Putamen (tissue), 1 donor: ENCODE measurements at regions not wholly inside any gene's neighbourhood (a gene's known extent, or its start where the extent isn't known, plus 50 kb on each side); places are given as distances from the start of the nearest gene placed in this dataset.
A peak's percentile ranks its signal among the peaks of the same experiment; 100 is the strongest.

Source experiments
- DNase-seq: peaks from one replicate; pipeline ENCODE4 v3.0.0-alpha.2; 2016; ENCODE audit warnings: low spot score

DNA sequence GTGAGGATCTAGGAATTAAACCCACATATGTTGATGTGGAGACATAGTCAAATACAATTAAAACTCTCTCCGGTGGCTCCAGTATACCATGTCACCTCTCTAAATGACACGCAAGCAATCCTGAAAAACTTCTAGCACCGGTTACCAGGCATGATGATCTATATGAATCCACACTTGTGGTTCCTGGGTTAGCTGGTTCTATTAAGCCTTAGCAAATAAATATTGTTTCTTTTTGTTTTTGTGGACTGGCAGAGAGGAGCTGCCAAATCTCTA lies 104.8 kb downstream of the SEC61B start:
- DNase-seq, result no peak

- DNase-seq, result no peak
Observed at GRCh38 chr9:99327667-99328066, 105.6 kb downstream of the SEC61B start.

- no peak for DNase-seq
Observed at GRCh38 chr9:99335280-99335679, 113.2 kb downstream of the SEC61B start.

DNA sequence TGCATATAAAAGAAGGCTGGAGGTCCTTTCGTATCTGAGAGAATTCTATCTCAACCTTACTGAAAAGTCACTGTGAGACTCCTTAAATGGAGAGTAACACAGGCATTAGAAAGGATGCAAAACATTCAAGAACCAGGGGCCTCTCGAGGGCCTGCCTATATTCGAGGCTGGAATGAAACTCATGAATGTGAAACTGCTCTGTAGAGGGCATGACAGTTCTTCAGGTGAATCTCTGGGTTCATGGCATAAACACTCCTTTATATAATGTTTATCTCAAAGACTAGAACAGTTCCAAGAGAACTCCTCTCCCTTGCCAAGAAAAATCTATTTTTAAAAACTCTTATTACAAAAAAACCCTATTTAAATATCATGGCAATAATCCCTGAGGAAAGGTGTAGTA lies 113.9 kb downstream of the SEC61B start:
- no peak for DNase-seq

DNA sequence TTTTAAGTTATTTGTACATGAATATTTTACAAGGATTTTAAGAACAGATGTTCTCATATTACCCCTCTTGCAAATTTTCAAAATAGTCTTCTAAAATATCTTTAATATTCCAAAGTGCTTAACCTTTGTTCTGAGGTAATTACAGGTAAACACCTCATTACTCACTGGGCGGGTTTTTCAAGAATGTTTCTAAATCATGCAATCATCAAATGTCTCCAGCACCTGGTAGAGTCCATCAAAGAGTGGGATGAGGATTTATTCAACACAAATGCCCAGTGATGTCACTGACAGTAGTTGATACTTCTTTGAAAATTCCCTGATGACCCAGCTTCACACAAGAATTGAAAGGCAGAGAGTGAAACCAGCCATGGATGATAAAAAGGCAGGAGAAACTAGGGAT lies 114.4 kb downstream of the SEC61B start:
- DNase-seq, result no peak

DNA sequence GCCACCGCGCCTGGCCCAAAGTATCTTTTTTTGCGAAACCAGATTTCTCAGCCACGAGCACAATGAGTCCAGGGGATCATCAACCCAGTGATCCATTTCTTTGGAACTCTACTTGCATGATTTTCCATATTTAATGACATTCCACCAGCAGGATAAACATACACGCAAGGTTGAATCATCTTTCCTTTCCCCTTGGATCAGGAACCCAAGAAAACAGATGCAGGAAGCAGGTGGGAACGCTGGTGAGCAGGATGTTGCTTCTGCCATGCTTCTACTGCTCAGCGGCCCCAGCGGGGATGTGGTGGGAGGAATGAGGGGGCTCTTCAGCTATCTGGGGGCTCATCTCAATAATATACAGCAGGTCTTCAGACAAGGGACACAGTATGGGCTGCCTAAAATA lies 118.2 kb downstream of the SEC61B start:
- DNase-seq, result no peak

- DNase-seq, result no peak
Observed at GRCh38 chr9:99341686-99342085, 119.6 kb downstream of the SEC61B start.

DNA sequence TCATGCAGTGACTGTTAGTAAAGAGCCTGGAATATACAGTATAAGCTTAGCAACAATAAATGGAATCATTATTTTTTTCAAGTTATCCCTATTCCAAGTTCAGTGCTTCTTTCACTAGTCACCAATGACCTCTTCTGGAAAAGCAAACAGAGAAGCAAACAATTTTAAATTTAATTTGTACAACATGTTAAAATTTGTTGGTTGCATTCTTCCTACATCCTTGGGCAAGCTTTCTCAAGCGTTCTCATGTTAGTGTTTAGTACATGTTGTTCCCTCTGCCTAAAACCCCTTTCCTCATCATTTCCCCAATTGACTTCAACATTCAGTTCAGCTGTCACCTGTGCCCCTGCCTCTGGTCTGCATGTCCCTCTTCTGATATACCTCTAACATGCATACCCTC lies 123.4 kb downstream of the SEC61B start:
- no peak for DNase-seq

DNA sequence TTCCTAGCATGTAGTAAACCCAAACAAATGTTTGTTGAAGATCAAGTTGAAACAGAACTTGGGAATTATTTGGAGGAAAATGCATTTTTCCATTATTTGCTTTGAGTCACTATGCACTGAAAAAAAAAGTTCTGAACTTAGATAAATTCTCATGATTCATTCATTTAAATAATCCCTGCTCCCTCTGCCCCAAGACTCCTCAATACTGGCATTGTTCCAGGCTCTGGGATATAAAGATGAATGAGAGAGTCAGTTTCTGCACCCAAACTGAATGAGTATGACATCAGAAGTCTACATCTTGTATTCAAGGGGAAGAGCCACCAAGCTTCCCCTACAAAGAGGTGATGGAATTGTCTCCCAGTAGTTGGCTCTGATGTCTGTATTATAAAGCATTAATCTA lies 123.9 kb downstream of the SEC61B start:
- no peak for DNase-seq

- DNase-seq, result no peak
Observed at GRCh38 chr9:99347568-99347967, 125.5 kb downstream of the SEC61B start.

DNA sequence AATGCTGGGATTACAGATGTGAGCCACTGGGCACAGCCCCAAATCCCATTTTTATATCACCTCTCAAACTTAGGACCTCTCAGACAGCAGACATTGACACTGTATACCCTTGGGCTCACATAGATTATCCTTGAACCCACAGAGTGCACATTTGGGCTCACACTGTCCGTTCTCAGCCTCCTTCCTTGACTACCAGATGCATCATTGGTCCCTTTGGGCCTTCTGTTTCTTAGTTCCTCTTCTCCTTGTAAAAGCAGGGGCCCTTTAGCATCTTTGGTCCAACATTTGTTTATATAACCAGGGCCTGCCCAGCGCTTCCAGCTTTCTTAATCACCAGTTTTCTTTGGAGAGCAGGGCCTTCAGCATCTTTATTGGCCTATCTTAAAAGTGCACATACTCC lies 126.2 kb downstream of the SEC61B start:
- DNase-seq, result no peak

GRCh38 chr9:99349870-99350269 lies 127.8 kb downstream of the SEC61B start:
- DNase-seq, result no peak

- no peak for DNase-seq
Observed at GRCh38 chr9:99350461-99350860, 128.4 kb downstream of the SEC61B start.

GRCh38 chr9:99351647-99352046 lies 129.6 kb downstream of the SEC61B start:
- no peak for DNase-seq

DNA sequence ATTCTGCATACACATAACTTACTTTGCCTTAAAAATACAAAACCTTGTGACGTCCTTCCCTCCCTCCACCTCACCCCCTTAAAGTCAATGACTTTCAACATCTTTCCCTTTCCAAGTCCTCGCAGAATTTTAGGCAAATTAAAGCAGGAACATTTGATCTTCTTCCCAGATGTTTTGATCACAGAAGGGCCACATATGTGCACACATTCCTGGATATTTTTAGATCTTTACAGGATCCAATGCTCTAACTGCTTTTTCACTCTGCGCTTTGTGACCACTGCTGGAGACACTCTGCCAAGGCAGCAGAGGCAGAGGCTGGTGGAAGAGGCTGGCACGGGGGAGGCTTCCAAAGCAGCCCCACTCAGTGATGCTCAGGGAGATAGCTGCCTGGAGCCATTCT lies 130.7 kb downstream of the SEC61B start:
- no peak for DNase-seq

GRCh38 chr9:99353408-99353807 lies 131.3 kb downstream of the SEC61B start:
- no peak for DNase-seq

DNA sequence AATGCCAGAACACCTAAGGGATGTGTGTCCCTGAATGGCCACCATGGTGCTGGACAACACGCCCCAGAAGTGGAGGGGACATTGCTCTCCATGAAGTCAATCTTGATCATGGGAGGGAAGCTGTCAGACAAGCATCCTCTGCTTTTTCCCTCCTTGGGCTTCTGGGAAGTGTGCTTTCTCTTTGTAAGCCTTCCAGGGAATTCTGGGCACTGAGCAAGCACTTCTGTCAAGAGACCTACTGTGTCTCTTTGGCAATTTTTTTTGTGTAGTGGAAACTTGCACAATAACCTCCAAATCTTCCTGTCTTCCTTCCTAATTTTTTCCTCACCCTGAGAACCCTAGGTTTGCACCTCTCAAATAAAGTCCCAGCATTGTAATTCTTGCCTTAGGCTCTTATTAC lies 132.0 kb downstream of the SEC61B start:
- no peak for DNase-seq

- peak; percentile 9 for DNase-seq
Observed at GRCh38 chr9:99356512-99356971, 134.5 kb downstream of the SEC61B start.

DNA sequence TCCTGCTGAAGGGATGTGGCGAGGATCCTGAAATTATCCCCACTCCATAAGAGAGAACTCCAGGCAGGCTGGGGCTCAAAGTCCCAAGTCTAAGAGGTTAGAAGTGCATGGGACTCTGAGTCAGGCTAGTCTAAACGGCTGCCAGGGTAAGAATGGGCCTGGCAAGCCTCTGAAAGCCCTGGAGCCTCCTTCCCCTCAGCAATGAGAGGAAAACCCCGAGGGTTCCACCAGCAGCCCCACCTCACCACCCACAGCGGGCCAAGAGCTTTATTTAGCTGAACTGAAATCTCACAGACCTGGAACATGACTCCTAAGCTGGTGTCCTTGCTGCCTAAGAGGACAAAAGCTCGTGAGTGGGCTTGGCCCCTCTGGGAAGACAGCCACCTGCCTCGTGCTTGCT lies 135.5 kb downstream of the SEC61B start:
- no peak for DNase-seq

DNA sequence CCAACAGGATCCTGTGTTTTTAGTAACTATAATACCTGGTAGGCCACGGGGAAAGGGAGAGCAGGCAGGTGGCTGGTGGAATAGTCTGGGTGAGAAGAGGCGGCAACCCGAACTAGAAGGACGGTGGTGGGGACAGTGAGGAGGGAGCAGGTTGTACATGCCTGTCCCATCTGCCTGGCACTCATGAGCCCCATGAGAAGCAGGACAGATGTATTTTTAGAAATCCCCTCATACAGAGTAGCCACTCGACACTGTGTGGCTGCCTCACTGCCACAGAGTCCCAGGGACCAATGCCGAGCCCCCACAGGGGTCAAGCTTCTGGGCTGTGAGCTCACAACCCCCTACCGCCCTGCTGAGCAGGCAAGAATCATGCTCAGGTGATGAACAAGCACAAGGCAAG lies 136.6 kb downstream of the SEC61B start:
- DNase-seq, result no peak

DNA sequence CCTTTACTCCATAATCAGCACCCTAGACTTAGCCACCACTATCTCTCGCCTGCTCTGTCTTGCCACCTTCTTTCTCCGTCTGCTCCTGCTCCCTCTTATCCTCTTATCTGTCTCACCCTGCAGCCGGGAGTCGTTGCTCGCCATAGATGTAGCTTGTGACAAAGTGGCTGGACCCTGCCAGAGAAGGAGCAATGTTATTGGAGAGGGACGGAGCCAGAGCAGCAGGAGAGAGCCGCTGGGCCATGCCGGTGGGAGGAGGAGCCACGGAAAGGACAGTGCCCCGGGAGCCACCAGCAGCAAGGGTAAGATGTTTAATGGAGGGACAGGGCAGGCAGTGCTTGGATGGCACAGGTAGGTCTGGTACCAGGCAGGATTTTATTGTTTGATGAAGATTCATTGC lies 137.3 kb downstream of the SEC61B start:
- DNase-seq, result no peak

GRCh38 chr9:99360026-99360425 lies 137.9 kb downstream of the SEC61B start:
- DNase-seq, result no peak

DNA sequence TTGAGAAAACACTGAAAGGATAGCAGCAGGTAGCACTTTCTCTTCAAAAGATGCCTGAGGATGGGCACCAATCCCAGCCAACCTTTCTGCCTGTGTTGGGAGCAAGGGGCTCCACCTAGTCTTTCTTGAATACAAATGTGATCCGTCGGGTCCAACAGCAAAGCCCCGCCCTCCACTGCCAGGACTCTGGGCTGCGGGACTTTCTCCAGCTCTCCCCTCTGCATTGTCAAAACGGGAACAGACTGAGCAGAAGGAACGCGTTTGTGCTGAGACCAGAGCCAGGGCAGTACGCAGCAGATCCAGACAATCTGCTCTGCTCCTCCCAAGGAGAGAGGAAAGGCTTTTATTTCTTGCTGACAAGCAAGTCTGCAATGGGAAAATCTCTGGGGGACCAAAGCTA lies 139.7 kb downstream of the SEC61B start:
- DNase-seq, result no peak

DNA sequence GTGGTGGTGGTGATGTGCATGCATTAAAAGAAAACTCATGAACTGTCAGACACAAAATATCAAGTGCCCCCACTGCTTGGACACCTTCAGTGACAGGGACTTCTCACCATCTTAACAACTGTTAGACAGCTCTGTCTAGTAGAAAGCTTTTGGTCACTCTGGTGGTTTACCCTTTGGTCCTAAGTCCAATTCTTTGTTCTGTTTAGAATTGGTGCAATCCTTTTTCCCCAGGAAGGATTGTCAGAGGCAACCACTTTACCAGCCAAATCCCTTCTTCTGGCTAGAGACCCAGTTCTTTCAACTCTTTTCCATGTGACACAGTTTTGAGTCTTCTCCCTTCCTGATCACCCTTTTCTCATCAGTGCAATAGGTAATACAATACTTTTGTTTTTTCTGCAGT lies 140.2 kb downstream of the SEC61B start:
- no peak for DNase-seq

DNA sequence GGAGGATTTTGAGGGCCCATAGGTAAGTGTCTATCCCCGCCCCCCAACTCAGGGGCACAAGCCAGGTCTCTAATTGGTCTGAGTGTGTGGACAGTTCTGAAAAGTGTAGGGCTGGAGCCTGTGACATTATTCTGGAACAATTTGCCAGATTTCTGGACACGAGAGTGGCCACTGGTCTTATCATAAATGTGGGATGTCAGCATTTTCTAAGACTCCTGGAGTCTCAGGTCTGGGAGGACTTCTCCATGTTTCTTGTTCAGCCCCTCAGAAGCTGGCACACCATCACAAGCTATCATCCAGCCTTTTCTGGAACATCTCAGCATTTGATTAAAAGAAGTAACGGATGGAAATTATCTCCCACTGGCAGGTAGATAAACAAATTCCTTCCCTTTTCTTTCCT lies 141.4 kb downstream of the SEC61B start:
- DNase-seq, result no peak
